ENCODE measurements at regions not wholly inside any gene's neighbourhood (a gene's known extent, or its start where the extent isn't known, plus 50 kb on each side); places are given as distances from the start of the nearest gene placed in this dataset.

DNA sequence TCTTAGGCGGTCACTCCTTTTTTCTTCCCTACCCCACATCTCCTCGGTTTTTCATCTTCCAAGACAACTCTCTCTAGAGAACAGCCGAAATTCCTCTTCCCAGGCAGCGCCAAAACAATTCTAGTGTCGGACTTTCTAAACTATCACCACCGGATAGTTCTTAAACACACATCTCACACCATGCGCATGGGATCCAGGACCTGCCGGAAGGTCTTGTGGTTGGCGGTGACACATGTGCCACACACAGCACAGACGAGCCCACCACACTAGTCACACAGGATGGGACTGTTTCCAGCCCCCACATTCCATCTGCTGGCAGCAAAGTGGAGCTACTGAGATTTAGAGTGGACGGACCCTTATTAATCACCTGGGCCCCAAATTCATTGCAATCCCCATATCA, 614.9 kb upstream of the CADM1 start:
- no peaks in the 10 kb centered on the region for H3K9me3 ChIP-seq (ENCODE audit: insufficient read depth, low read length)
- no peaks in the 10 kb centered on the region for H3K36me3 ChIP-seq (replicated peaks; ENCODE audit: low read depth, low read length)
- H3K27ac ChIP-seq (ENCODE audit: low read length): no peak overlapping the region
- no peaks in the 10 kb centered on the region for H4K20me1 ChIP-seq (ENCODE audit: insufficient read depth, low read length)
- no peak overlapping the region for H3K9ac ChIP-seq (ENCODE audit: low read length)
- TF ChIP-seq, protein P1, sequence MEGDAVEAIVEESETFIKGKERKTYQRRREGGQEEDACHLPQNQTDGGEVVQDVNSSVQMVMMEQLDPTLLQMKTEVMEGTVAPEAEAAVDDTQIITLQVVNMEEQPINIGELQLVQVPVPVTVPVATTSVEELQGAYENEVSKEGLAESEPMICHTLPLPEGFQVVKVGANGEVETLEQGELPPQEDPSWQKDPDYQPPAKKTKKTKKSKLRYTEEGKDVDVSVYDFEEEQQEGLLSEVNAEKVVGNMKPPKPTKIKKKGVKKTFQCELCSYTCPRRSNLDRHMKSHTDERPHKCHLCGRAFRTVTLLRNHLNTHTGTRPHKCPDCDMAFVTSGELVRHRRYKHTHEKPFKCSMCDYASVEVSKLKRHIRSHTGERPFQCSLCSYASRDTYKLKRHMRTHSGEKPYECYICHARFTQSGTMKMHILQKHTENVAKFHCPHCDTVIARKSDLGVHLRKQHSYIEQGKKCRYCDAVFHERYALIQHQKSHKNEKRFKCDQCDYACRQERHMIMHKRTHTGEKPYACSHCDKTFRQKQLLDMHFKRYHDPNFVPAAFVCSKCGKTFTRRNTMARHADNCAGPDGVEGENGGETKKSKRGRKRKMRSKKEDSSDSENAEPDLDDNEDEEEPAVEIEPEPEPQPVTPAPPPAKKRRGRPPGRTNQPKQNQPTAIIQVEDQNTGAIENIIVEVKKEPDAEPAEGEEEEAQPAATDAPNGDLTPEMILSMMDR (IDR thresholded peaks at IDR 0.05; ENCODE audit: low read depth, low read length): no peak
- TF ChIP-seq EZH2phosphoT487 (IDR thresholded peaks at IDR 0.05; ENCODE audit: low read depth): no peak
- no peak overlapping the region for H3K4me3 ChIP-seq (ENCODE audit: low read length)
- H3K4me2 ChIP-seq (ENCODE audit: low read length): no peak overlapping the region
- no peak overlapping the region for H2AFZ ChIP-seq (ENCODE audit: low read depth, low read length)
- peaks cover 3% of the 10 kb centered on the region; the same call in 1 of the 2 replicates for H3K27me3 ChIP-seq (ENCODE audit: low read depth, low read length)
- H3K79me2 ChIP-seq (ENCODE audit: low read length): no peaks in the 10 kb centered on the region
- peaks cover 6% of the 10 kb centered on the region for H3K4me1 ChIP-seq (ENCODE audit: low read length)

DNA sequence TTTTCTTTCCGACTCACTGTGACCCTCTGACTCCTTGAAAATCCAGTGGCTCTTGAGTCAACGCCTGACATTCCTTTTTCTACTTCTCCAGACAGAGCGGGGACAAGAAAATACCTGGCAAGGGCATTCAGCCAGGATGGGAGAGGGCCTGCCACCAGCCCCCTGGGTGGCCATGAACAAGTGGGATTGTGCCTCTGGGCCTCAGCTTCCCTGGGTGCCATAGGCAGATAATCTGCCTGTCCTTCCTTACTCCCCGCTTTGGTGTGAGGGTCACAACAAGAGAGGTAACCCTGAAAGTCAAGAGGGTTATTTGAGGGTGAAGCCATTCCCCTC, 613.9 kb upstream of the CADM1 start:
- H3K27me3 ChIP-seq (ENCODE audit: low read depth, low read length): peaks cover 3% of the 10 kb centered on the region; the same call in 1 of the 2 replicates
- H3K9me3 ChIP-seq (ENCODE audit: insufficient read depth, low read length): no peaks in the 10 kb centered on the region
- no peaks in the 10 kb centered on the region for H3K79me2 ChIP-seq (ENCODE audit: low read length)
- no peak overlapping the region for H3K9ac ChIP-seq (ENCODE audit: low read length)
- TF ChIP-seq EZH2phosphoT487 (IDR thresholded peaks at IDR 0.05; ENCODE audit: low read depth): no peak
- TF ChIP-seq, protein P1 (IDR thresholded peaks at IDR 0.05; ENCODE audit: low read depth, low read length): no peak
- no peaks in the 10 kb centered on the region for H3K36me3 ChIP-seq (replicated peaks; ENCODE audit: low read depth, low read length)
- H4K20me1 ChIP-seq (ENCODE audit: insufficient read depth, low read length): no peaks in the 10 kb centered on the region
- no peak overlapping the region for H2AFZ ChIP-seq (ENCODE audit: low read depth, low read length)
- H3K4me3 ChIP-seq (ENCODE audit: low read length): no peak overlapping the region
- H3K4me1 ChIP-seq (ENCODE audit: low read length): peaks cover 6% of the 10 kb centered on the region
- H3K4me2 ChIP-seq (ENCODE audit: low read length): no peak overlapping the region
- H3K27ac ChIP-seq (ENCODE audit: low read length): no peak overlapping the region

DNA sequence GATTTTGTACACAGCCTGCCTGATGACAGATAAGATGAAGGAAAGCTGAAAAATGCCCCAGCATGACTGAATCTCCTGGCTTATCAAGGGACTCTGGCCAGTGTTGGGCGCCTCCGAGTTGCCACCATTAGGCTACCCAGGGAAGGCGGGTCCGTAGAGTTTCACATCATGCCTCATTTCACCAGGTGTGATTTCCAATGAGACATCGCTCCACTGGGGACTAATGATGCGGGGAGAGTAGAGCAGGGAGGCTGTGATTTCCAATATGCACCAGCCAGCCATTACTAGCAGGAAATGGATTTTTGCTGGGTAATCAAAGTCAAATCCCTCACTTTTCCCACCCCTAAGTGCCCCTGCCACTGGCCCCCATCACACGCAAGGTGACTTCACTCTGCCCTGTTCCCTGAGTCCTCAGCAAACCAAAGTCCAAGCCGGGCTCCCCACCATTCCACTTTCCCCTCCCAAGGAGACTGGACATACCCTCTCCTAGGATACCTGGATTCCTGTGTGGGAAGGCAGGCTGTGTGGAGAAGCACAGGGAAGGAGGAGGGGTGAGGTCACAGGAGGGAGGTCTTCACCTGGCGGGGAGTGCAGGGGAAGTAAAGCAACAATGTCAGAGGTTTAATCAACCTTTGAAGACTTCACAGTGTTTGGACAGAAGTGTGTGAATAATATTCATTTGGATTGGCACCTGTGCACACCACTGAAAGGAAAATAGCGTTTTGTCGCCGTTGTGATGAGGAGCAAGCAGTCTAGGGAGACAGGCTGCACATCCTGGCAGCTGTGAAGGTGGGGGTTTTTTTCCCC, 613.3 kb upstream of the CADM1 start:
- no peak overlapping the region for H3K9ac ChIP-seq (ENCODE audit: low read length)
- H3K4me2 ChIP-seq (ENCODE audit: low read length): no peak overlapping the region
- no peaks in the 10 kb centered on the region for H4K20me1 ChIP-seq (ENCODE audit: insufficient read depth, low read length)
- no peaks in the 10 kb centered on the region for H3K36me3 ChIP-seq (replicated peaks; ENCODE audit: low read depth, low read length)
- H3K4me3 ChIP-seq (ENCODE audit: low read length): no peak overlapping the region
- TF ChIP-seq EZH2phosphoT487 (IDR thresholded peaks at IDR 0.05; ENCODE audit: low read depth): no peak
- TF ChIP-seq, protein P1 (IDR thresholded peaks at IDR 0.05; ENCODE audit: low read depth, low read length): no peak
- no peaks in the 10 kb centered on the region for H3K79me2 ChIP-seq (ENCODE audit: low read length)
- H3K4me1 ChIP-seq (ENCODE audit: low read length): peaks cover 6% of the 10 kb centered on the region
- peaks cover 3% of the 10 kb centered on the region; the same call in 1 of the 2 replicates for H3K27me3 ChIP-seq (ENCODE audit: low read depth, low read length)
- no peak overlapping the region for H2AFZ ChIP-seq (ENCODE audit: low read depth, low read length)
- no peaks in the 10 kb centered on the region for H3K9me3 ChIP-seq (ENCODE audit: insufficient read depth, low read length)
- H3K27ac ChIP-seq (ENCODE audit: low read length): no peak overlapping the region

DNA sequence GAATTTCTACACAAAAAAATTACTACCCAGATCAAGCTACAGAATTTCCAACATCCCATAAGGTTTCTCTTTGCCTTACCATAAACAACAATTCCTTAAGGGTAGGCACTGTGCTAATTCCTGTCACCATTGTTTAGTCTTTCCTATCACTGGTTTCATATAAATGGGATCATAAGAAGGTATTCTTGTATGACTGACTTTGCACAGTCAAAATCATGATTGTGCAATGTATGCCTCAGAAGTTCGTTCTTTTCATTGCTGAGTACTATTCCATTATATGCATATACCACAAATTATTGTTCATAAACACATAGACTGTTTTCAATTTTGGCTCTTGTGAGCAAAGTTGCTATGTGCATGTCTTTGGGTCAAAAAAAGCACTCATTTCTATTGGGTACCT, 611.6 kb upstream of the CADM1 start:
- no peaks in the 10 kb centered on the region for H3K36me3 ChIP-seq (replicated peaks; ENCODE audit: low read depth, low read length)
- peaks cover 3% of the 10 kb centered on the region; the same call in 1 of the 2 replicates for H3K27me3 ChIP-seq (ENCODE audit: low read depth, low read length)
- H2AFZ ChIP-seq (ENCODE audit: low read depth, low read length): no peak overlapping the region
- TF ChIP-seq, protein P1 (IDR thresholded peaks at IDR 0.05; ENCODE audit: low read depth, low read length): no peak
- no peak for TF ChIP-seq EZH2phosphoT487 (IDR thresholded peaks at IDR 0.05; ENCODE audit: low read depth)
- H3K79me2 ChIP-seq (ENCODE audit: low read length): no peaks in the 10 kb centered on the region
- no peak overlapping the region for H3K4me2 ChIP-seq (ENCODE audit: low read length)
- H3K27ac ChIP-seq (ENCODE audit: low read length): no peak overlapping the region
- no peaks in the 10 kb centered on the region for H4K20me1 ChIP-seq (ENCODE audit: insufficient read depth, low read length)
- H3K4me1 ChIP-seq (ENCODE audit: low read length): no peaks in the 10 kb centered on the region
- H3K4me3 ChIP-seq (ENCODE audit: low read length): no peak overlapping the region
- no peak overlapping the region for H3K9ac ChIP-seq (ENCODE audit: low read length)
- H3K9me3 ChIP-seq (ENCODE audit: insufficient read depth, low read length): no peaks in the 10 kb centered on the region

Data from OCI-LY3 (cell line).